NCI-H2171 treated with DMSO at 0.1 percent for 48 hours (cell line): ENCODE measurements at regions not wholly inside any gene's neighbourhood (a gene's known extent, or its start where the extent isn't known, plus 50 kb on each side); places are given as distances from the start of the nearest gene placed in this dataset.

ENCODE experiments used
- DNase-seq: peaks from one replicate; lab custom pipeline; 2025; lab: John Stamatoyannopoulos, UW

DNA sequence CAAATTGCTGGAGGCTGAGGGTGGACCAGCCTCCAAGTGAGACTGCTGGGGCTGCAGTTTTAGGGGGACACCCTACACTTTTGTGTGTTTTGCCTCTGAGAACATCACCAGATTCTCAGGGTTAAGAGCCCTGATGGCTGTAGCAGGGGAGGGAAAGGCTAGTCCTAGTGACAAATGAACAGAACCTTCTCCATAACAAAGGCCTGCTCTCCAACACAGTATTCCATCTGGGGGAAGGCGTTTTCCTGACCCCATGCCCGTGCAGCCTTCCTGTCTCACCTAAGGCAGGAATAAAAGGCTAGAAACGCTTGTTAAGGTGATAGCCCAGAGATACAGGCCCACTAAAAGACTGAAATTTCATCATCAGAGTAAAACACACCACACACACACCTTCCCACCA lies 50.2 kb upstream of the NSMCE3 start:
- DNase-seq = no peak
